K562 (cell line): ENCODE measurements at regions not wholly inside any gene's neighbourhood (a gene's known extent, or its start where the extent isn't known, plus 50 kb on each side); places are given as distances from the start of the nearest gene placed in this dataset.

Experiments
- DNMT1 ChIP-seq: fragments of 450-650 bp; IDR thresholded peaks from 2 replicates; pipeline ENCODE4 v1.6.1; 2016; ENCODE audit warnings: antibody characterized with exemption, mild to moderate bottlenecking
- KLF13 ChIP-seq: fragments of 450-650 bp; IDR thresholded peaks from 2 replicates; pipeline ENCODE4 v1.6.1; 2016; ENCODE audit warnings: missing genetic modification characterization, low read depth, mild to moderate bottlenecking, missing compliant biosample characterization, moderate library complexity, borderline replicate concordance
- POLR2AphosphoS5 ChIP-seq: IDR thresholded peaks from 2 replicates; pipeline ENCODE4 v1.6.1; 2011; ENCODE audit warnings: mild to moderate bottlenecking, low read depth, low read length, moderate library complexity; ENCODE audit not compliant: control insufficient read depth, insufficient read depth
- PRPF4 ChIP-seq: fragments of 200-400 bp; formaldehyde crosslinking; IDR thresholded peaks from one replicate; pipeline ENCODE4 v1.6.1; 2017; ENCODE audit warnings: low read length, low read depth, mild to moderate bottlenecking; ENCODE audit not compliant: insufficient read depth, poor library complexity, severe bottlenecking
- RFX5 ChIP-seq: IDR thresholded peaks from 2 replicates; pipeline ENCODE4 v1.6.1; 2011; ENCODE audit warnings: low read depth, mild to moderate bottlenecking, improper control_type of control experiment, low read length
- SMC3 ChIP-seq: conservative IDR thresholded peaks from 2 replicates; pipeline ENCODE4 v1.6.1; 2011; ENCODE audit warnings: low read depth, low read length, improper control_type of control experiment; ENCODE audit not compliant: insufficient read depth
- SP1 ChIP-seq: sonication (generic); formaldehyde crosslinking; IDR thresholded peaks from 2 replicates; pipeline ENCODE4 v1.8.1; 2022; ENCODE audit warnings: mild to moderate bottlenecking, missing genetic modification reagents
- TF ChIP-seq, protein P1 (sequence below), 3 experiments: IDR thresholded peaks in 2 of 3; conservative IDR thresholded peaks in 1 of 3; 2 replicates each; pipeline ENCODE4 v1.5.1; 2011 to 2012; ENCODE audit warnings: low read length in 3 of 3, mild to moderate bottlenecking in 3 of 3, control low read depth in 2 of 3, improper control_type of control experiment in 1 of 3, inconsistent platforms in 1 of 3, low read depth in 1 of 3, mixed read lengths in 1 of 3, moderate library complexity in 1 of 3; ENCODE audit not compliant: insufficient read depth in 2 of 3
- TF ChIP-seq, protein P2 (sequence below): fragments of 150-350 bp; conservative IDR thresholded peaks from 2 replicates; pipeline ENCODE4 v1.6.1; 2014; ENCODE audit warnings: low read length

DNA sequence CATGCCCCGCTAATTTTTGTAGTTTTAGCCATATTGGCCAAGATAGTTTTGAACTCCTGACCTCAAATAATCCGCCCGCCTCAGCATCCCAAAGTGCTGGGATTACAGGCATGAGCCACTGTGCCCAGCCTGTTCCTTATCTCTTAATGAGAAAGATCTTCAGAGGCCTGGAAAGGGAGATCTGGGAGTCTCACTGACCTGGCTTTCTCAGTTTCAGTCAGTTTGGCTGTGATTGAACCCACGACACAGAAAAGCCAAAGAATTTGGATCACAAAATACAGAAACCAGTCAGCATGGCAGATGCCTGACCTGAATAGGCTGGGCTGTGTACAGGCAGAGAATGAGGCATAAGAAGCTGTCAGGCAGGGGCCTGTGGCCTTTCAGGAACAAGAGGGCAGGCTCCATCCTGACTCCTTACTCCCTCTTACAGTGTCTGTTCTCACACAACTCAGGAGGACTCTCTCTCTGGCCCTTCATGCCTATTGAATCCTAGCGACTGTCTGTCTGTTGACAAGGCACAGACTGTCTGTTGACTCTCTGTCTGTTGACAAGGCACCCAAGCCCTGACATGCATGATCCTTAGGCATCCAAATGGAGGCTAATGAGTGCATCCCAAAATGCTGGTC is 366.5 kb upstream of the CCDC196 start:
- TF ChIP-seq, protein P1, sequence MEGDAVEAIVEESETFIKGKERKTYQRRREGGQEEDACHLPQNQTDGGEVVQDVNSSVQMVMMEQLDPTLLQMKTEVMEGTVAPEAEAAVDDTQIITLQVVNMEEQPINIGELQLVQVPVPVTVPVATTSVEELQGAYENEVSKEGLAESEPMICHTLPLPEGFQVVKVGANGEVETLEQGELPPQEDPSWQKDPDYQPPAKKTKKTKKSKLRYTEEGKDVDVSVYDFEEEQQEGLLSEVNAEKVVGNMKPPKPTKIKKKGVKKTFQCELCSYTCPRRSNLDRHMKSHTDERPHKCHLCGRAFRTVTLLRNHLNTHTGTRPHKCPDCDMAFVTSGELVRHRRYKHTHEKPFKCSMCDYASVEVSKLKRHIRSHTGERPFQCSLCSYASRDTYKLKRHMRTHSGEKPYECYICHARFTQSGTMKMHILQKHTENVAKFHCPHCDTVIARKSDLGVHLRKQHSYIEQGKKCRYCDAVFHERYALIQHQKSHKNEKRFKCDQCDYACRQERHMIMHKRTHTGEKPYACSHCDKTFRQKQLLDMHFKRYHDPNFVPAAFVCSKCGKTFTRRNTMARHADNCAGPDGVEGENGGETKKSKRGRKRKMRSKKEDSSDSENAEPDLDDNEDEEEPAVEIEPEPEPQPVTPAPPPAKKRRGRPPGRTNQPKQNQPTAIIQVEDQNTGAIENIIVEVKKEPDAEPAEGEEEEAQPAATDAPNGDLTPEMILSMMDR (IDR thresholded peaks at IDR 0.05 in 2 of 3, conservative IDR thresholded peaks at IDR 0.05 in 1 of 3; ENCODE audit: insufficient read depth in 2 of 3, low read depth in 1 of 3, low read length in 3 of 3) = no peak
- TF ChIP-seq SP1 (CRISPR knock-in tag) (no peak), PRPF4 (no peak), SMC3 (no peak), DNMT1 (no peak), POLR2AphosphoS5 (no peak), RFX5 (no peak), KLF13 (tag) (no peak)
- TF ChIP-seq, protein P2, sequence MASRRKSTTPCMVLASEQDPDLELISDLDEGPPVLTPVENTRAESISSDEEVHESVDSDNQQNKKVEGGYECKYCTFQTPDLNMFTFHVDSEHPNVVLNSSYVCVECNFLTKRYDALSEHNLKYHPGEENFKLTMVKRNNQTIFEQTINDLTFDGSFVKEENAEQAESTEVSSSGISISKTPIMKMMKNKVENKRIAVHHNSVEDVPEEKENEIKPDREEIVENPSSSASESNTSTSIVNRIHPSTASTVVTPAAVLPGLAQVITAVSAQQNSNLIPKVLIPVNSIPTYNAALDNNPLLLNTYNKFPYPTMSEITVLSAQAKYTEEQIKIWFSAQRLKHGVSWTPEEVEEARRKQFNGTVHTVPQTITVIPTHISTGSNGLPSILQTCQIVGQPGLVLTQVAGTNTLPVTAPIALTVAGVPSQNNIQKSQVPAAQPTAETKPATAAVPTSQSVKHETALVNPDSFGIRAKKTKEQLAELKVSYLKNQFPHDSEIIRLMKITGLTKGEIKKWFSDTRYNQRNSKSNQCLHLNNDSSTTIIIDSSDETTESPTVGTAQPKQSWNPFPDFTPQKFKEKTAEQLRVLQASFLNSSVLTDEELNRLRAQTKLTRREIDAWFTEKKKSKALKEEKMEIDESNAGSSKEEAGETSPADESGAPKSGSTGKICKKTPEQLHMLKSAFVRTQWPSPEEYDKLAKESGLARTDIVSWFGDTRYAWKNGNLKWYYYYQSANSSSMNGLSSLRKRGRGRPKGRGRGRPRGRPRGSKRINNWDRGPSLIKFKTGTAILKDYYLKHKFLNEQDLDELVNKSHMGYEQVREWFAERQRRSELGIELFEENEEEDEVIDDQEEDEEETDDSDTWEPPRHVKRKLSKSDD = no peak
